GM23338 (cell line): ENCODE measurements at regions not wholly inside any gene's neighbourhood (a gene's known extent, or its start where the extent isn't known, plus 50 kb on each side); places are given as distances from the start of the nearest gene placed in this dataset.

Source experiments
- ATAC-seq: fragments of 200-7000 bp; cut with Tn5 transposase; 3 replicates; pipeline ENCODE4 v1.9.1; 2020
- DNase-seq: peaks from one replicate; pipeline ENCODE4 v3.0.0-alpha.2; 2015; ENCODE audit warnings: low spot score
- H2AFZ ChIP-seq: fragments of 200-600 bp; sonication (generic); 2 replicates; pipeline ENCODE4 v1.8.0; 2016; ENCODE audit warnings: antibody characterized with exemption, mild to moderate bottlenecking, moderate library complexity
- H3F3A ChIP-seq: fragments of 200-600 bp; sonication (generic); replicated peaks from 2 replicates; pipeline ENCODE4 v1.8.0; 2017; ENCODE audit warnings: antibody characterized with exemption, mixed run types, low read depth
- H3K27ac ChIP-seq: fragments of 200-600 bp; sonication (generic); 2 replicates; pipeline ENCODE4 v1.6.1; 2016; ENCODE audit warnings: low read depth
- H3K27me3 ChIP-seq: fragments of 200-600 bp; sonication (generic); 2 replicates; pipeline ENCODE4 v1.8.0; 2016; ENCODE audit warnings: mild to moderate bottlenecking, mixed run types, moderate library complexity; ENCODE audit not compliant: insufficient read depth
- H3K36me3 ChIP-seq: fragments of 200-600 bp; sonication (generic); 2 replicates; pipeline ENCODE4 v1.8.0; 2016; ENCODE audit warnings: mild to moderate bottlenecking; ENCODE audit not compliant: insufficient read depth
- H3K4me1 ChIP-seq: fragments of 200-600 bp; sonication (generic); 2 replicates; pipeline ENCODE4 v1.8.0; 2016; ENCODE audit warnings: mild to moderate bottlenecking, moderate library complexity; ENCODE audit not compliant: insufficient read depth
- H3K4me2 ChIP-seq: fragments of 200-600 bp; sonication (generic); 2 replicates; pipeline ENCODE4 v1.7.1; 2017; ENCODE audit warnings: mixed run types
- H3K4me3 ChIP-seq: fragments of 200-600 bp; sonication (generic); 2 replicates; pipeline ENCODE4 v1.6.1; 2016; ENCODE audit warnings: mixed run types
- H3K79me2 ChIP-seq: fragments of 200-600 bp; sonication (generic); replicated peaks from 2 replicates; pipeline ENCODE4 v1.8.0; 2017; ENCODE audit warnings: mild to moderate bottlenecking; ENCODE audit not compliant: insufficient read depth
- H3K9me2 ChIP-seq: fragments of 200-600 bp; sonication (generic); 2 replicates; pipeline ENCODE4 v1.8.0; 2017; ENCODE audit not compliant: insufficient read depth
- H4K20me1 ChIP-seq: fragments of 200-600 bp; sonication (generic); replicated peaks from 2 replicates; pipeline ENCODE4 v1.8.0; 2017; ENCODE audit warnings: mild to moderate bottlenecking; ENCODE audit not compliant: insufficient read depth
- H3K27ac Mint-ChIP-seq: 2 replicates; pipeline ENCODE4 v1.8.0; 2020; ENCODE audit warnings: inconsistent platforms, mild to moderate bottlenecking, moderate library complexity, mixed read lengths
- H3K27me3 Mint-ChIP-seq: 3 replicates; pipeline ENCODE4 v1.8.0; 2022; ENCODE audit warnings: low read depth, mild to moderate bottlenecking, moderate library complexity, mixed read lengths, inconsistent platforms; ENCODE audit not compliant: insufficient read depth, poor library complexity
- H3K36me3 Mint-ChIP-seq: 3 replicates; pipeline ENCODE4 v1.8.0; 2021; ENCODE audit warnings: low read depth, mild to moderate bottlenecking, inconsistent platforms, moderate library complexity, mixed read lengths
- H3K4me1 Mint-ChIP-seq: 3 replicates; pipeline ENCODE4 v1.8.0; 2020; ENCODE audit warnings: mild to moderate bottlenecking, inconsistent platforms, mixed read lengths
- H3K4me3 Mint-ChIP-seq: 3 replicates; pipeline ENCODE4 v1.8.0; 2021; ENCODE audit warnings: moderate library complexity, mild to moderate bottlenecking, inconsistent platforms, mixed read lengths
- H3K9me3 Mint-ChIP-seq: 3 replicates; pipeline ENCODE4 v1.8.0; 2020; ENCODE audit warnings: moderate library complexity, mild to moderate bottlenecking, inconsistent platforms, mixed read lengths
- CREB1 ChIP-seq: fragments of 250-450 bp; sonication (Bioruptor Pico); IDR thresholded peaks from 2 replicates; pipeline ENCODE4 v1.5.0; 2020; ENCODE audit warnings: low read depth, mild to moderate bottlenecking, moderate library complexity
- CTCF ChIP-seq, 2 experiments: fragments of 200-600 bp in 1 of 2; sonication (generic) in 1 of 2; conservative IDR thresholded peaks; 2 replicates each; pipeline versions ENCODE4 v1.5.1 to v1.6.1; 2016 to 2017; ENCODE audit warnings: antibody characterized with exemption in 2 of 2, low read depth in 2 of 2, mild to moderate bottlenecking in 2 of 2, moderate library complexity in 1 of 2
- ETS1 ChIP-seq: IDR thresholded peaks from 2 replicates; pipeline ENCODE4 v1.6.1; 2016; ENCODE audit warnings: antibody characterized with exemption
- EZH2 ChIP-seq: fragments of 200-600 bp; sonication (generic); IDR thresholded peaks from one replicate; pipeline ENCODE4 v1.8.0; 2017; ENCODE audit warnings: antibody characterized with exemption, mild to moderate bottlenecking, low read depth; ENCODE audit not compliant: unreplicated experiment
- EZH2phosphoT487 ChIP-seq: fragments of 200-600 bp; sonication (generic); IDR thresholded peaks from one replicate; pipeline ENCODE4 v1.8.1; 2018; ENCODE audit warnings: antibody characterized with exemption; ENCODE audit not compliant: unreplicated experiment
- JUNB ChIP-seq: IDR thresholded peaks from one replicate; pipeline ENCODE4 v1.6.1; 2016; ENCODE audit warnings: antibody characterized with exemption; ENCODE audit not compliant: unreplicated experiment
- NANOG ChIP-seq: IDR thresholded peaks from 2 replicates; pipeline ENCODE4 v1.6.1; 2016; ENCODE audit warnings: antibody characterized with exemption, borderline replicate concordance
- POLR2AphosphoS5 ChIP-seq: IDR thresholded peaks from 2 replicates; pipeline ENCODE4 v1.6.1; 2016; ENCODE audit warnings: antibody characterized with exemption, low read depth
- REST ChIP-seq: IDR thresholded peaks from one replicate; pipeline ENCODE4 v1.6.1; 2018; ENCODE audit warnings: antibody characterized with exemption; ENCODE audit not compliant: unreplicated experiment
- STAT1 ChIP-seq: IDR thresholded peaks from one replicate; pipeline ENCODE4 v1.6.1; 2016; ENCODE audit warnings: antibody characterized with exemption; ENCODE audit not compliant: unreplicated experiment
- ZNF114 ChIP-seq: fragments of 250-450 bp; sonication (Bioruptor Pico); IDR thresholded peaks from 2 replicates; pipeline ENCODE4 v1.5.0; 2020; ENCODE audit warnings: mild to moderate bottlenecking, moderate library complexity
- ZNF331 ChIP-seq: fragments of 250-450 bp; sonication (Bioruptor Pico); IDR thresholded peaks from 2 replicates; pipeline ENCODE4 v1.5.0; 2020; ENCODE audit warnings: low read depth, mild to moderate bottlenecking, moderate library complexity
- ZNF462 ChIP-seq: fragments of 250-450 bp; sonication (Bioruptor Pico); IDR thresholded peaks from 2 replicates; pipeline ENCODE4 v1.5.0; 2020; ENCODE audit warnings: mild to moderate bottlenecking, moderate library complexity

- Histone ChIP-seq H3K27me3 (no peaks in the 10 kb centered on the region), H3F3A (no peaks in the 10 kb centered on the region), H3K36me3 (no peaks in the 10 kb centered on the region), H3K9me2 (peaks cover 7% of the 10 kb centered on the region), H4K20me1 (no peaks in the 10 kb centered on the region), H3K79me2 (no peaks in the 10 kb centered on the region), H3K4me1 (no peaks in the 10 kb centered on the region), H3K4me2 (no peak overlapping the region), H3K27ac (no peak overlapping the region), H2AFZ (no peak overlapping the region), H3K4me3 (no peak overlapping the region)
- Mint-ChIP-seq H3K4me1 (peaks cover 4% of the 10 kb centered on the region; the same call in 1 of the 3 replicates), H3K4me3 (no peak overlapping the region), H3K27me3 (peaks cover 3% of the 10 kb centered on the region), H3K27ac (no peak overlapping the region), H3K9me3 (peaks cover 8% of the 10 kb centered on the region), H3K36me3 (peaks cover 8% of the 10 kb centered on the region)
- DNase-seq, result no peak
- ATAC-seq, result peak; percentile 43
- no peak for TF ChIP-seq EZH2phosphoT487
- no peak for TF ChIP-seq ZNF462 (CRISPR knock-in tag)
- TF ChIP-seq ETS1, result no peak
- TF ChIP-seq REST, result no peak
- TF ChIP-seq EZH2, result no peak
- TF ChIP-seq CREB1 (CRISPR knock-in tag), result no peak
- no peak for TF ChIP-seq ZNF114 (CRISPR knock-in tag)
- no peak for TF ChIP-seq JUNB
- TF ChIP-seq ZNF331 (CRISPR knock-in tag), result no peak
- no peak for TF ChIP-seq STAT1
- no peak for TF ChIP-seq POLR2AphosphoS5
- TF ChIP-seq NANOG, result no peak
- TF ChIP-seq CTCF (conservative IDR thresholded peaks at IDR 0.05; ENCODE audit: low read depth in 2 of 2), result no peak
Measured at GRCh38 chr1:112833806-112834205, 118.7 kb upstream of the PPM1J start.
